ENCODE measurements at regions not wholly inside any gene's neighbourhood (a gene's known extent, or its start where the extent isn't known, plus 50 kb on each side); places are given as distances from the start of the nearest gene placed in this dataset.

DNA sequence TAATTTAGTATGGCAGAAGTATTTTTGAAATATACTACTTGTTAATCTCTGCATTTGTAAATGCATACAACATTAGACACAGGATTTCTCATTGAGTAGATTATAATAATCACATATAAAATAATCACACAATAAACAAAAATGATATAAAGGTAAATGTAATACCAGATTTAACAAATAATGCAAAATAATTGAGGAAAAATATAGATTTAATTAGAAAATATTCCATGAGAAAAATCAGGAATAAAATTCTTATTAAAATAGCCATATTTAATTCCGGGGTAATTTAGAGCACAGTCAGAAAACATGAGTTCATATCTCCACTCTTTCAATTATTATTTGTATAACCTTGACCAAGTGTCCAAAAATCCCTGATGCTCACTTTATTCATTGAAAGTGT, 385.9 kb upstream of the SYT4 start:
- Histone ChIP-seq H3K9me3 (no peaks in the 10 kb centered on the region), H3K36me3 (no peaks in the 10 kb centered on the region), H3K4me3 (no peak overlapping the region), H3K27ac (no peak overlapping the region), H3K27me3 (no peaks in the 10 kb centered on the region), H3K4me1 (peaks cover 0 to 4% of the 10 kb centered on the region in 2 donors)
- no peak for TF ChIP-seq CTCF (IDR thresholded peaks at IDR 0.05)
- no peak for DNase-seq (ENCODE audit: low spot score)

DNA sequence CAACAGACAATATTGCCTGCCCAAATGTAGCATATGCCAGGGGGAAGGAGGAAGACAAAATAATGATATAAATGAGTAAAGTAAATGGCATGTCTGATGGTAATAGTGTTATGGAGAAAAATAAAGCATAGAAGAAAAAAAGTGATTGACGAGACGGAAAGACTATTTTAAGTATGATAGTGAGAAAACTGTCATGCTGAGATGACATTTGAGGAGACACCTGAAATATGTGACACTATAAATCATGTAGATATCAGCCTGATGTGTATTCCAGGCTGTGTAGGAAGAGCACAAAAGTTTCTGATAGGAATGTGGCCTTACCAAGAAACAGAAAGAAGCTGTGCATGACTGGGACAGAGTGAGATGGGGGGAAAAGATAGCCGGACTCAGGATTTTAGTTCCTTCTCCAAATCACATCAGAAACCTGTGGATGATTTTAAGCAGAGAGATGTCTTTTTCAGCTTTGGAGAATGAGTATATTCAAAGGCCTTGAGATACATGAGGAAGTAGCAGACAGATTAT, 387.3 kb upstream of the SYT4 start:
- Histone ChIP-seq H3K9me3 (no peaks in the 10 kb centered on the region), H3K27ac (no peak overlapping the region), H3K36me3 (no peaks in the 10 kb centered on the region), H3K4me1 (peaks cover 0 to 4% of the 10 kb centered on the region in 2 donors), H3K4me3 (no peak overlapping the region), H3K27me3 (no peaks in the 10 kb centered on the region)
- no peak for TF ChIP-seq CTCF (IDR thresholded peaks at IDR 0.05)
- no peak for DNase-seq (ENCODE audit: low spot score)

- no peaks in the 10 kb centered on the region for H3K27me3 ChIP-seq
- no peak overlapping the region for H3K27ac ChIP-seq
- no peaks in the 10 kb centered on the region for H3K36me3 ChIP-seq
- DNase-seq (ENCODE audit: low spot score): no peak
- no peak for TF ChIP-seq CTCF (IDR thresholded peaks at IDR 0.05)
- H3K4me3 ChIP-seq: no peak overlapping the region
- H3K9me3 ChIP-seq: no peaks in the 10 kb centered on the region
- peaks cover 0 to 4% of the 10 kb centered on the region in 2 donors for H3K4me1 ChIP-seq
Measured at GRCh38 chr18:43665105-43665788, 388.0 kb upstream of the SYT4 start.

GRCh38 chr18:43668866-43669265, 391.6 kb upstream of the SYT4 start:
- no peak overlapping the region for H3K27ac ChIP-seq
- TF ChIP-seq CTCF (IDR thresholded peaks at IDR 0.05): no peak
- no peaks in the 10 kb centered on the region for H3K36me3 ChIP-seq
- no peak overlapping the region for H3K4me3 ChIP-seq
- H3K27me3 ChIP-seq: no peaks in the 10 kb centered on the region
- H3K4me1 ChIP-seq: no peaks in the 10 kb centered on the region
- no peaks in the 10 kb centered on the region for H3K9me3 ChIP-seq
- DNase-seq (ENCODE audit: low spot score): no peak

DNA sequence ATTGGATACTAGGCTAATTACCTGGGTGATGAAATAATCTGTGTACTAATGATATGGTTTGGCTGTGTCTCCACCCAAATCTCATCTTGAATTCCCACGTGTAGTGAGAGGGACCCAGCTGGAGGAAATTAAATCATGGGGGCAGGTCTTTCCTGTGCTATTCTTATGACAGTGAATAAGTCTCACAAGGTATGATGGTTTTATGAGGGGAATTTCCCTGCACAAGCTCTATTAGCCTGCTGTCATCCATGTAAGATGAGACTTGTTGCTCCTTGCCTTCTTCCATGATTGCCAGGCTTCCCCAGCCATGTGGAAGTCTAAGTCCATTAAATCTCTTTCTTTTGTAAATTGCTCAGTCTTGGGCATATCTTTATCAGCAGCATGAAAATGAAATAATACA, 394.1 kb upstream of the SYT4 start:
- no peaks in the 10 kb centered on the region for H3K27me3 ChIP-seq
- H3K27ac ChIP-seq: no peak overlapping the region
- H3K36me3 ChIP-seq: no peaks in the 10 kb centered on the region
- DNase-seq (ENCODE audit: low spot score): no peak
- H3K4me1 ChIP-seq: no peaks in the 10 kb centered on the region
- H3K9me3 ChIP-seq: no peaks in the 10 kb centered on the region
- TF ChIP-seq CTCF (IDR thresholded peaks at IDR 0.05): no peak
- no peak overlapping the region for H3K4me3 ChIP-seq

DNA sequence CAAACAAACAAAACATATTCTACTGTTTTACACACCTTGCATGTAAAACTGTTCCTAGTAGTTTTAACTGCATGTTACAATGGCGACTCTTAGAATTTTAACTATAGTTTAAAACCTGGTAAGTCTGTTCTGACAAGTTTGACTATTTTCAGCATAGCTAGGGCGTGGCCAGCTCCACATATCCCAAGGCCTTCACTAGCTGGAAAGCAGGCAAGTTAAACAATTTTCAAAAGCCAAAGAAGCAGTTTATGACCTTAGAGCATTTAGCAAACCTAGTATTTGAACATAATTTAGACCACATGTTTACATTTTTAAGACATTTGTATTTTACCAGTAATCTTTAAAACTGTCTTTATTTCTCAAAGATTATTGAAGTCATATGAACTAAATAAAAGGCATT, 402.8 kb upstream of the SYT4 start:
- no peak for DNase-seq (ENCODE audit: low spot score)
- Histone ChIP-seq H3K4me3 (no peak overlapping the region), H3K27ac (no peak overlapping the region), H3K36me3 (no peaks in the 10 kb centered on the region), H3K27me3 (no peaks in the 10 kb centered on the region), H3K4me1 (no peaks in the 10 kb centered on the region), H3K9me3 (no peaks in the 10 kb centered on the region)
- TF ChIP-seq CTCF (IDR thresholded peaks at IDR 0.05): no peak

Data from right atrium auricular region (tissue), 2 donors.